B cell (primary cell): ENCODE measurements at regions not wholly inside any gene's neighbourhood (a gene's known extent, or its start where the extent isn't known, plus 50 kb on each side); places are given as distances from the start of the nearest gene placed in this dataset.

Experiments
- ATAC-seq: fragments of 200-7000 bp; cut with Tn5 transposase; one replicate; pipeline ENCODE4 v1.10.0; 2021; ENCODE audit warnings: low read depth, mild to moderate bottlenecking, moderate number of reproducible peaks, moderate library complexity
- CTCF ChIA-PET: fragments of 350-600 bp; sonication (Branson Sonifier 250); formaldehyde crosslinking; loops from one replicate; lab custom pipeline; 2021; ENCODE audit warnings: antibody characterized with exemption, inconsistent platforms; lab: Charles Lee
- POLR2A ChIA-PET: fragments of 350-600 bp; sonication (Branson Sonifier 250); formaldehyde crosslinking; loops from one replicate; lab custom pipeline; 2021; ENCODE audit warnings: antibody characterized with exemption; lab: Charles Lee
- DNase-seq: peaks from one replicate; pipeline ENCODE4 v3.0.0; 2013
- H2AFZ ChIP-seq: 2 replicates; pipeline ENCODE4 v1.6.1; 2012; ENCODE audit warnings: mild to moderate bottlenecking, low read depth, low read length; ENCODE audit not compliant: insufficient read depth, poor library complexity, severe bottlenecking
- H3K27ac ChIP-seq, 2 donors: 1 replicate in 1 of 2; 2 replicates in 1 of 2; pipeline ENCODE4 v1.5.1; 2012 to 2013; ENCODE audit warnings: low read length in 2 of 2, mild to moderate bottlenecking in 2 of 2, moderate library complexity in 1 of 2
- H3K27me3 ChIP-seq, 4 experiments: fragments of 200-600 bp in 1 of 4; sonication (generic) in 1 of 4; replicated peaks in 1 of 4; 1 replicate in 2 of 4; 2 replicates in 2 of 4; pipeline versions ENCODE4 v1.6.1 to v1.7.0; 2013 to 2016; ENCODE audit warnings: low read length in 3 of 4, mild to moderate bottlenecking in 2 of 4, mixed read lengths in 1 of 4, moderate library complexity in 1 of 4; ENCODE audit not compliant: insufficient read depth in 4 of 4, control insufficient read depth in 3 of 4; ENCODE audit errors: control extremely low read depth in 1 of 4
- H3K36me3 ChIP-seq, 2 experiments: replicated peaks in 1 of 2; 1 replicate in 1 of 2; 2 replicates in 1 of 2; pipeline versions ENCODE4 v1.6.1 to v1.7.1; 2013; ENCODE audit warnings: low read length in 1 of 2; ENCODE audit not compliant: insufficient read depth in 2 of 2, control insufficient read depth in 1 of 2; ENCODE audit errors: control extremely low read depth in 1 of 2, extremely low read depth in 1 of 2
- H3K4me1 ChIP-seq, 2 donors: fragments of 200-600 bp in 1 of 2; sonication (generic) in 1 of 2; 1 replicate in 1 of 2; 2 replicates in 1 of 2; pipeline versions ENCODE4 v1.5.1 to v1.6.1; 2013 to 2017; ENCODE audit warnings: low read length in 2 of 2; ENCODE audit not compliant: control insufficient read depth in 2 of 2, insufficient read depth in 2 of 2
- H3K4me2 ChIP-seq: replicated peaks from 2 replicates; pipeline ENCODE3; 2012; ENCODE audit warnings: mild to moderate bottlenecking, low read depth, low read length; ENCODE audit not compliant: poor library complexity, severe bottlenecking
- H3K4me3 ChIP-seq, 5 experiments: fragments of 200-600 bp in 1 of 5; sonication (generic) in 1 of 5; 1 replicate in 3 of 5; 2 replicates in 2 of 5; pipeline versions ENCODE4 v1.5.1 to v1.7.0; 2011 to 2016; ENCODE audit warnings: low read length in 4 of 5, mild to moderate bottlenecking in 4 of 5, low read depth in 2 of 5, control low read depth in 1 of 5, moderate library complexity in 1 of 5; ENCODE audit not compliant: insufficient read depth in 1 of 5; ENCODE audit errors: control extremely low read depth in 1 of 5, extremely low read depth in 1 of 5
- H3K79me2 ChIP-seq: fragments of 200-600 bp; sonication (generic); one replicate; pipeline ENCODE4 v1.6.0; 2016; ENCODE audit warnings: low read length; ENCODE audit not compliant: control insufficient read depth, insufficient read depth
- H3K9ac ChIP-seq: fragments of 200-600 bp; sonication (generic); 2 replicates; pipeline ENCODE4 v1.6.1; 2017; ENCODE audit warnings: mild to moderate bottlenecking, low read length, moderate library complexity
- H3K9me3 ChIP-seq, 3 donors: one replicate each; pipeline versions ENCODE4 v1.6.1 to v1.7.1; 2013; ENCODE audit warnings: low read length in 2 of 3; ENCODE audit not compliant: control insufficient read depth in 2 of 3, insufficient read depth in 1 of 3; ENCODE audit errors: control extremely low read depth in 1 of 3
- H4K20me1 ChIP-seq: 2 replicates; pipeline ENCODE4 v1.6.0; 2012; ENCODE audit warnings: mild to moderate bottlenecking, low read length; ENCODE audit not compliant: insufficient read depth, control insufficient read depth, poor library complexity, severe bottlenecking
- H3K27ac Mint-ChIP-seq: one replicate; pipeline ENCODE4 v1.8.0; 2021; ENCODE audit warnings: mixed read lengths
- H3K27me3 Mint-ChIP-seq: one replicate; pipeline ENCODE4 v1.8.0; 2021; ENCODE audit warnings: mixed read lengths
- H3K4me1 Mint-ChIP-seq: one replicate; pipeline ENCODE4 v1.8.0; 2021; ENCODE audit warnings: mixed read lengths
- H3K4me3 Mint-ChIP-seq: one replicate; pipeline ENCODE4 v1.8.0; 2021; ENCODE audit warnings: mixed read lengths
- H3K9me3 Mint-ChIP-seq: one replicate; pipeline ENCODE4 v1.8.0; 2022; ENCODE audit warnings: mixed read lengths; ENCODE audit not compliant: insufficient read depth
- EZH2 ChIP-seq: IDR thresholded peaks from 2 replicates; pipeline ENCODE4 v1.6.1; 2012; ENCODE audit warnings: borderline replicate concordance, low read depth, mild to moderate bottlenecking, moderate library complexity, low read length; ENCODE audit not compliant: insufficient read depth, poor library complexity, severe bottlenecking
- WGBS: methylation state at CpG from one replicate; pipeline ENCODE4 v1.1.5; 2013; ENCODE audit warnings: missing lambda C conversion rate; ENCODE audit not compliant: insufficient coverage; 5-methylcytosine and 5-hydroxymethylcytosine counted together
- intact Hi-C: fragments of 100-400 bp; cut with micrococcal nuclease; formaldehyde crosslinking; loops from one replicate; pipeline ENCODE4 v1.10.0; 2022
- TF ChIP-seq, protein P1 (sequence below): fragments of 200-600 bp; IDR thresholded peaks from one replicate; pipeline ENCODE4 v1.8.0; 2022; ENCODE audit warnings: antibody characterized with exemption, mild to moderate bottlenecking

DNA sequence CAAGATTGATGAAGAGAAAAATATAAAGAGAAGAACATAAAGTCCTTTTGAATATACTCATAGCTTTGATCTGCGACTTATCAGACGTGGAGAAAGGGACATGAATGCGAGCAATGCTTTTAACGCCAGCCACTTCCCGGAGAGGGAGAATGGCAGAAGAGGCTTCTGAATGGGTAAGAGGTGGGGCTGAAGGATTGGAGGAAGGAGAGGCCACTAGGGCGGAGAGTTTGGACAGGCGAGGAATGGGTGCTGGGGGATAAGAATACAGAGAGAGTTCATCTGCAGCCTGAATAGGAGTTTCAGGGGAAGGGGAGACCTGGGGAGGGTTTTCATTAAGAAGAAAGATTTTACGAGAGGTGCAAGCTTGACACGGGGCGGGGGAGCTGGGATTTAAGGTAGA is 2534.9 kb downstream of the PCDH7 start:
- no peak overlapping the region for H3K27ac ChIP-seq
- TF ChIP-seq EZH2, result no peak
- TF ChIP-seq, protein P1, sequence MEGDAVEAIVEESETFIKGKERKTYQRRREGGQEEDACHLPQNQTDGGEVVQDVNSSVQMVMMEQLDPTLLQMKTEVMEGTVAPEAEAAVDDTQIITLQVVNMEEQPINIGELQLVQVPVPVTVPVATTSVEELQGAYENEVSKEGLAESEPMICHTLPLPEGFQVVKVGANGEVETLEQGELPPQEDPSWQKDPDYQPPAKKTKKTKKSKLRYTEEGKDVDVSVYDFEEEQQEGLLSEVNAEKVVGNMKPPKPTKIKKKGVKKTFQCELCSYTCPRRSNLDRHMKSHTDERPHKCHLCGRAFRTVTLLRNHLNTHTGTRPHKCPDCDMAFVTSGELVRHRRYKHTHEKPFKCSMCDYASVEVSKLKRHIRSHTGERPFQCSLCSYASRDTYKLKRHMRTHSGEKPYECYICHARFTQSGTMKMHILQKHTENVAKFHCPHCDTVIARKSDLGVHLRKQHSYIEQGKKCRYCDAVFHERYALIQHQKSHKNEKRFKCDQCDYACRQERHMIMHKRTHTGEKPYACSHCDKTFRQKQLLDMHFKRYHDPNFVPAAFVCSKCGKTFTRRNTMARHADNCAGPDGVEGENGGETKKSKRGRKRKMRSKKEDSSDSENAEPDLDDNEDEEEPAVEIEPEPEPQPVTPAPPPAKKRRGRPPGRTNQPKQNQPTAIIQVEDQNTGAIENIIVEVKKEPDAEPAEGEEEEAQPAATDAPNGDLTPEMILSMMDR, result no peak
- H4K20me1 ChIP-seq, result no peaks in the 10 kb centered on the region
- no peaks in the 10 kb centered on the region for H3K79me2 ChIP-seq
- H3K9me3 Mint-ChIP-seq, result peaks cover 5% of the 10 kb centered on the region
- ATAC-seq (no peak), DNase-seq (no peak)
- CTCF ChIA-PET, result no interaction called here
- H3K36me3 ChIP-seq, result no peaks in the 10 kb centered on the region
- H3K27ac Mint-ChIP-seq, result no peak overlapping the region
- H2AFZ ChIP-seq, result no peak overlapping the region
- intact Hi-C loops, result no loop called here
- no peaks in the 10 kb centered on the region for H3K4me1 Mint-ChIP-seq
- no peak overlapping the region for H3K9ac ChIP-seq
- POLR2A ChIA-PET, result no interaction called here
- no peak overlapping the region for H3K4me3 ChIP-seq
- H3K4me3 Mint-ChIP-seq, result no peak overlapping the region
- H3K4me2 ChIP-seq, result no peak overlapping the region
- H3K4me1 ChIP-seq, result no peaks in the 10 kb centered on the region
- 98% methylated on average over 10 of the region's 10 CpGs for WGBS
- peaks cover 0 to 6% (median 0%) of the 10 kb centered on the region in 3 donors for H3K9me3 ChIP-seq
- no peaks in the 10 kb centered on the region for H3K27me3 Mint-ChIP-seq
- no peaks in the 10 kb centered on the region for H3K27me3 ChIP-seq

GRCh38 chr4:33255507-33255906 is 2535.3 kb downstream of the PCDH7 start:
- 83% methylated on average over 6 of the region's 6 CpGs for WGBS
- no peaks in the 10 kb centered on the region for H3K4me1 ChIP-seq
- H3K27me3 ChIP-seq, result no peaks in the 10 kb centered on the region
- ATAC-seq (no peak), DNase-seq (no peak)
- ChIA-PET CTCF (no interaction called here), POLR2A (no interaction called here)
- H4K20me1 ChIP-seq, result no peaks in the 10 kb centered on the region
- intact Hi-C loops, result no loop called here
- H3K9ac ChIP-seq, result no peak overlapping the region
- no peak overlapping the region for H3K27ac ChIP-seq
- no peaks in the 10 kb centered on the region for H3K79me2 ChIP-seq
- no peak overlapping the region for H2AFZ ChIP-seq
- H3K4me1 Mint-ChIP-seq, result no peaks in the 10 kb centered on the region
- no peaks in the 10 kb centered on the region for H3K27me3 Mint-ChIP-seq
- TF ChIP-seq, protein P1, result no peak
- TF ChIP-seq EZH2, result no peak
- H3K36me3 ChIP-seq, result no peaks in the 10 kb centered on the region
- H3K4me3 Mint-ChIP-seq, result no peak overlapping the region
- no peak overlapping the region for H3K4me2 ChIP-seq
- H3K9me3 Mint-ChIP-seq, result peaks cover 6% of the 10 kb centered on the region
- peaks cover 0 to 6% (median 0%) of the 10 kb centered on the region in 3 donors for H3K9me3 ChIP-seq
- H3K4me3 ChIP-seq, result no peak overlapping the region
- no peak overlapping the region for H3K27ac Mint-ChIP-seq
